Neural progenitor cell (in vitro differentiated cells): ENCODE measurements at regions not wholly inside any gene's neighbourhood (a gene's known extent, or its start where the extent isn't known, plus 50 kb on each side); places are given as distances from the start of the nearest gene placed in this dataset.

Experiments
- DNase-seq: peaks from one replicate; pipeline ENCODE4 v3.0.0-alpha.2; 2016; ENCODE audit warnings: low spot score
- H2AFZ ChIP-seq: fragments of 200-600 bp; sonication (generic); replicated peaks from 2 replicates; pipeline ENCODE4 v1.6.1; 2016; ENCODE audit warnings: antibody characterized with exemption
- H3F3A ChIP-seq: fragments of 200-600 bp; sonication (generic); 2 replicates; pipeline ENCODE4 v1.6.1; 2016; ENCODE audit warnings: antibody characterized with exemption, low read depth
- H3K27ac ChIP-seq: fragments of 200-600 bp; sonication (generic); 2 replicates; pipeline ENCODE4 v1.5.1; 2016; ENCODE audit warnings: mild to moderate bottlenecking
- H3K27me3 ChIP-seq: fragments of 200-600 bp; sonication (generic); 2 replicates; pipeline ENCODE4 v1.6.1; 2016; ENCODE audit warnings: mild to moderate bottlenecking, moderate library complexity
- H3K36me3 ChIP-seq: fragments of 200-600 bp; sonication (generic); 2 replicates; pipeline ENCODE4 v1.5.1; 2016
- H3K4me1 ChIP-seq: fragments of 200-600 bp; sonication (generic); 2 replicates; pipeline ENCODE4 v1.6.1; 2016; ENCODE audit warnings: mixed run types
- H3K4me2 ChIP-seq: fragments of 200-600 bp; sonication (generic); 2 replicates; pipeline ENCODE4 v1.6.1; 2016
- H3K4me3 ChIP-seq: fragments of 200-600 bp; sonication (generic); 2 replicates; pipeline ENCODE4 v1.5.1; 2016
- H3K79me2 ChIP-seq: fragments of 200-600 bp; sonication (generic); 2 replicates; pipeline ENCODE4 v1.6.1; 2016; ENCODE audit warnings: low read depth
- H3K9ac ChIP-seq: fragments of 200-600 bp; sonication (generic); 2 replicates; pipeline ENCODE4 v1.6.1; 2016
- H3K9me3 ChIP-seq: fragments of 200-600 bp; sonication (generic); 2 replicates; pipeline ENCODE4 v1.5.1; 2016; ENCODE audit warnings: low read depth
- H4K20me1 ChIP-seq: fragments of 200-600 bp; sonication (generic); 2 replicates; pipeline ENCODE4 v1.6.1; 2016; ENCODE audit warnings: low read depth
- H3K27ac Mint-ChIP-seq: 3 replicates; pipeline ENCODE4 v1.8.0; 2021; ENCODE audit warnings: mixed read lengths
- H3K27me3 Mint-ChIP-seq: 2 replicates; pipeline ENCODE4 v1.8.0; 2022; ENCODE audit warnings: low read depth, mild to moderate bottlenecking, inconsistent platforms, moderate library complexity, mixed read lengths; ENCODE audit not compliant: insufficient read depth
- H3K36me3 Mint-ChIP-seq: 3 replicates; pipeline ENCODE4 v1.8.0; 2021; ENCODE audit warnings: mixed read lengths
- H3K4me1 Mint-ChIP-seq: 3 replicates; pipeline ENCODE4 v1.8.0; 2021; ENCODE audit warnings: mixed read lengths
- H3K4me3 Mint-ChIP-seq: 3 replicates; pipeline ENCODE4 v1.8.0; 2021; ENCODE audit warnings: mild to moderate bottlenecking, moderate library complexity, mixed read lengths
- H3K9me3 Mint-ChIP-seq: 3 replicates; pipeline ENCODE4 v1.8.0; 2020; ENCODE audit warnings: mixed read lengths
- EZH2 ChIP-seq: fragments of 200-600 bp; sonication (generic); IDR thresholded peaks from 2 replicates; pipeline ENCODE4 v1.6.1; 2017; ENCODE audit warnings: antibody characterized with exemption, mild to moderate bottlenecking, moderate library complexity
- EZH2phosphoT487 ChIP-seq: fragments of 200-600 bp; sonication (generic); IDR thresholded peaks from 2 replicates; pipeline ENCODE4 v1.6.1; 2017; ENCODE audit warnings: antibody characterized with exemption
- TF ChIP-seq, protein P1 (sequence below): fragments of 200-600 bp; sonication (generic); IDR thresholded peaks from 2 replicates; pipeline ENCODE4 v1.5.1; 2017; ENCODE audit warnings: antibody characterized with exemption, mild to moderate bottlenecking

DNA sequence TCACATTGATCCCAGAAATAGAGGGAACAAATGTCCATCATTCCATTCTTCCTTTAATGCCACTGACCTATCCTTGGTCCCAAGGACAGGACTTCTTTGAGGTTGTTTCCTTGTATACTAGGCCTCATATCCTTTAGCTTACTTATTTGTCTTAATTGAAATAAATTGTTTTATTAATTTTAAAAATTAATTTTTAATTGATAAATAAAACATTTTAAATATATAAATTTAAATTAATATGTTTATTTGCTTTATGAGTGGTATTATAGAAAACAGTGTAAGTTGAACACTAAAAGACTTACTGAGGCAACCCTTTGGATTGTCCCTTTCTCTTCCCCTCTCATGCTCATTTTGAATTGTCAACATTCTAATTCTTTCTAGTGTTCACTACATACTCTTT is 556.9 kb upstream of the NUDT12 start:
- no peaks in the 10 kb centered on the region for H3K27me3 Mint-ChIP-seq
- no peaks in the 10 kb centered on the region for H3F3A ChIP-seq
- TF ChIP-seq EZH2phosphoT487 (no peak), EZH2 (no peak)
- TF ChIP-seq, protein P1, sequence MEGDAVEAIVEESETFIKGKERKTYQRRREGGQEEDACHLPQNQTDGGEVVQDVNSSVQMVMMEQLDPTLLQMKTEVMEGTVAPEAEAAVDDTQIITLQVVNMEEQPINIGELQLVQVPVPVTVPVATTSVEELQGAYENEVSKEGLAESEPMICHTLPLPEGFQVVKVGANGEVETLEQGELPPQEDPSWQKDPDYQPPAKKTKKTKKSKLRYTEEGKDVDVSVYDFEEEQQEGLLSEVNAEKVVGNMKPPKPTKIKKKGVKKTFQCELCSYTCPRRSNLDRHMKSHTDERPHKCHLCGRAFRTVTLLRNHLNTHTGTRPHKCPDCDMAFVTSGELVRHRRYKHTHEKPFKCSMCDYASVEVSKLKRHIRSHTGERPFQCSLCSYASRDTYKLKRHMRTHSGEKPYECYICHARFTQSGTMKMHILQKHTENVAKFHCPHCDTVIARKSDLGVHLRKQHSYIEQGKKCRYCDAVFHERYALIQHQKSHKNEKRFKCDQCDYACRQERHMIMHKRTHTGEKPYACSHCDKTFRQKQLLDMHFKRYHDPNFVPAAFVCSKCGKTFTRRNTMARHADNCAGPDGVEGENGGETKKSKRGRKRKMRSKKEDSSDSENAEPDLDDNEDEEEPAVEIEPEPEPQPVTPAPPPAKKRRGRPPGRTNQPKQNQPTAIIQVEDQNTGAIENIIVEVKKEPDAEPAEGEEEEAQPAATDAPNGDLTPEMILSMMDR = no peak
- H3K4me2 ChIP-seq = no peak overlapping the region
- H3K4me1 ChIP-seq = no peaks in the 10 kb centered on the region
- no peaks in the 10 kb centered on the region for H3K9me3 ChIP-seq
- no peaks in the 10 kb centered on the region for H3K79me2 ChIP-seq
- no peaks in the 10 kb centered on the region for H3K36me3 Mint-ChIP-seq
- H3K27me3 ChIP-seq = no peaks in the 10 kb centered on the region
- no peaks in the 10 kb centered on the region for H3K4me1 Mint-ChIP-seq
- no peak overlapping the region for H3K9ac ChIP-seq
- no peak for DNase-seq
- H3K9me3 Mint-ChIP-seq = no peaks in the 10 kb centered on the region
- H3K27ac Mint-ChIP-seq = no peak overlapping the region
- no peaks in the 10 kb centered on the region for H3K36me3 ChIP-seq
- no peak overlapping the region for H3K4me3 ChIP-seq
- H3K4me3 Mint-ChIP-seq = no peak overlapping the region
- no peaks in the 10 kb centered on the region for H4K20me1 ChIP-seq
- H2AFZ ChIP-seq = no peak overlapping the region
- no peak overlapping the region for H3K27ac ChIP-seq

- Histone ChIP-seq H3K79me2 (no peaks in the 10 kb centered on the region), H3K4me1 (no peaks in the 10 kb centered on the region), H3K27ac (no peak overlapping the region), H3F3A (no peaks in the 10 kb centered on the region), H3K36me3 (no peaks in the 10 kb centered on the region), H3K27me3 (no peaks in the 10 kb centered on the region), H3K9ac (no peak overlapping the region), H3K4me3 (no peak overlapping the region), H2AFZ (no peak overlapping the region), H4K20me1 (no peaks in the 10 kb centered on the region), H3K4me2 (no peak overlapping the region), H3K9me3 (no peaks in the 10 kb centered on the region)
- no peak overlapping the region for H3K27ac Mint-ChIP-seq
- no peak overlapping the region for H3K4me3 Mint-ChIP-seq
- no peak for DNase-seq
- no peaks in the 10 kb centered on the region for H3K4me1 Mint-ChIP-seq
- no peak for TF ChIP-seq EZH2phosphoT487
- TF ChIP-seq, protein P1 = no peak
- no peak for TF ChIP-seq EZH2
- H3K36me3 Mint-ChIP-seq = no peaks in the 10 kb centered on the region
- no peaks in the 10 kb centered on the region for H3K9me3 Mint-ChIP-seq
- no peaks in the 10 kb centered on the region for H3K27me3 Mint-ChIP-seq
Measured at GRCh38 chr5:104111632-104112031, 549.0 kb upstream of the NUDT12 start.

GRCh38 chr5:104096451-104096850 is 533.9 kb upstream of the NUDT12 start:
- no peak overlapping the region for H3K4me2 ChIP-seq
- Mint-ChIP-seq H3K27ac (no peak overlapping the region), H3K27me3 (no peaks in the 10 kb centered on the region), H3K9me3 (peaks cover 3% of the 10 kb centered on the region), H3K4me1 (no peaks in the 10 kb centered on the region), H3K4me3 (no peak overlapping the region), H3K36me3 (no peaks in the 10 kb centered on the region)
- H3F3A ChIP-seq = no peaks in the 10 kb centered on the region
- H3K27me3 ChIP-seq = no peaks in the 10 kb centered on the region
- H3K9ac ChIP-seq = no peak overlapping the region
- no peak overlapping the region for H3K4me3 ChIP-seq
- H4K20me1 ChIP-seq = no peaks in the 10 kb centered on the region
- no peak for DNase-seq
- H3K79me2 ChIP-seq = no peaks in the 10 kb centered on the region
- no peaks in the 10 kb centered on the region for H3K36me3 ChIP-seq
- no peaks in the 10 kb centered on the region for H3K9me3 ChIP-seq
- no peak overlapping the region for H3K27ac ChIP-seq
- H2AFZ ChIP-seq = no peak overlapping the region
- TF ChIP-seq EZH2phosphoT487 (no peak), EZH2 (no peak)
- TF ChIP-seq, protein P1 = no peak
- no peaks in the 10 kb centered on the region for H3K4me1 ChIP-seq

- no peaks in the 10 kb centered on the region for H3K36me3 Mint-ChIP-seq
- no peak for DNase-seq
- no peak overlapping the region for H2AFZ ChIP-seq
- H3K27me3 Mint-ChIP-seq = no peaks in the 10 kb centered on the region
- H3K36me3 ChIP-seq = no peaks in the 10 kb centered on the region
- H3K79me2 ChIP-seq = no peaks in the 10 kb centered on the region
- H4K20me1 ChIP-seq = no peaks in the 10 kb centered on the region
- H3K4me1 ChIP-seq = no peaks in the 10 kb centered on the region
- H3K4me3 Mint-ChIP-seq = no peak overlapping the region
- H3K4me1 Mint-ChIP-seq = no peaks in the 10 kb centered on the region
- H3K27ac ChIP-seq = no peak overlapping the region
- no peaks in the 10 kb centered on the region for H3F3A ChIP-seq
- H3K9ac ChIP-seq = no peak overlapping the region
- H3K4me3 ChIP-seq = no peak overlapping the region
- no peak overlapping the region for H3K27ac Mint-ChIP-seq
- H3K9me3 ChIP-seq = no peaks in the 10 kb centered on the region
- H3K27me3 ChIP-seq = no peaks in the 10 kb centered on the region
- H3K4me2 ChIP-seq = no peak overlapping the region
- no peak for TF ChIP-seq EZH2
- TF ChIP-seq EZH2phosphoT487 = no peak
- TF ChIP-seq, protein P1 = no peak
- H3K9me3 Mint-ChIP-seq = peaks cover 3% of the 10 kb centered on the region
Measured at GRCh38 chr5:104095527-104095926, 532.9 kb upstream of the NUDT12 start.
